Ishikawa (cell line): ENCODE measurements at regions not wholly inside any gene's neighbourhood (a gene's known extent, or its start where the extent isn't known, plus 50 kb on each side); places are given as distances from the start of the nearest gene placed in this dataset.

Experiments
- CEBPB ChIP-seq: IDR thresholded peaks from 2 replicates; pipeline ENCODE4 v1.6.1; 2012
- CREB1 ChIP-seq: IDR thresholded peaks from 2 replicates; pipeline ENCODE4 v1.6.1; 2012; ENCODE audit warnings: low read depth
- EGR1 ChIP-seq: IDR thresholded peaks from 2 replicates; pipeline ENCODE4 v1.6.1; 2012
- EP300 ChIP-seq: IDR thresholded peaks from 2 replicates; pipeline ENCODE4 v1.6.1; 2012; ENCODE audit warnings: borderline replicate concordance
- FOXM1 ChIP-seq: IDR thresholded peaks from 2 replicates; pipeline ENCODE4 v1.6.1; 2012; ENCODE audit warnings: low read depth, borderline replicate concordance
- MAX ChIP-seq: IDR thresholded peaks from 2 replicates; pipeline ENCODE4 v1.6.1; 2012
- NFIC ChIP-seq: IDR thresholded peaks from 2 replicates; pipeline ENCODE4 v1.6.1; 2012
- RAD21 ChIP-seq: IDR thresholded peaks from 2 replicates; pipeline ENCODE4 v1.6.1; 2012; ENCODE audit warnings: low read depth
- REST ChIP-seq: IDR thresholded peaks from 2 replicates; pipeline ENCODE4 v1.6.1; 2012; ENCODE audit warnings: low read depth, mild to moderate bottlenecking
- TAF1 ChIP-seq: IDR thresholded peaks from 2 replicates; pipeline ENCODE4 v1.6.1; 2012; ENCODE audit warnings: low read depth, mild to moderate bottlenecking
- TCF12 ChIP-seq: IDR thresholded peaks from 2 replicates; pipeline ENCODE4 v1.6.1; 2012; ENCODE audit warnings: low read depth
- TEAD4 ChIP-seq: IDR thresholded peaks from 2 replicates; pipeline ENCODE4 v1.6.1; 2012
- USF1 ChIP-seq: IDR thresholded peaks from 2 replicates; pipeline ENCODE4 v1.6.1; 2012
- YY1 ChIP-seq: IDR thresholded peaks from 2 replicates; pipeline ENCODE4 v1.6.1; 2012; ENCODE audit warnings: low read depth
- ZBTB7A ChIP-seq: IDR thresholded peaks from 2 replicates; pipeline ENCODE4 v1.6.1; 2012; ENCODE audit warnings: low read depth

GRCh38 chr13:111399776-111400538 lies 79.5 kb downstream of the TEX29 start:
- TF ChIP-seq TEAD4 (no peak), CREB1 (no peak), RAD21 (no peak), ZBTB7A (no peak), REST (no peak), NFIC (no peak), TCF12 (no peak), YY1 (no peak), CEBPB (no peak), USF1 (no peak), MAX (no peak), TAF1 (no peak), FOXM1 (no peak)

- TF ChIP-seq FOXM1 (no peak), EGR1 (no peak), REST (no peak), CREB1 (no peak), TAF1 (no peak), EP300 (no peak), NFIC (no peak), ZBTB7A (no peak), YY1 (no peak), TEAD4 (no peak), CEBPB (no peak), MAX (no peak), USF1 (no peak), TCF12 (no peak)
Observed at GRCh38 chr13:111401151-111401550, 80.7 kb downstream of the TEX29 start.

GRCh38 chr13:111401755-111402154 lies 81.3 kb downstream of the TEX29 start:
- no peak for TF ChIP-seq CEBPB
- no peak for TF ChIP-seq NFIC
- TF ChIP-seq CREB1: no peak
- TF ChIP-seq TEAD4: no peak
- TF ChIP-seq TAF1: no peak
- TF ChIP-seq REST: no peak
- no peak for TF ChIP-seq FOXM1
- TF ChIP-seq MAX: no peak
- no peak for TF ChIP-seq EP300
- TF ChIP-seq ZBTB7A: no peak
- TF ChIP-seq YY1: no peak
- no peak for TF ChIP-seq EGR1
- no peak for TF ChIP-seq TCF12
- TF ChIP-seq RAD21: no peak
- TF ChIP-seq USF1: no peak

- TF ChIP-seq RAD21 (no peak), USF1 (no peak), FOXM1 (no peak), TCF12 (no peak), TEAD4 (no peak), EGR1 (no peak), YY1 (no peak), EP300 (no peak), ZBTB7A (no peak), CEBPB (no peak)
Observed at GRCh38 chr13:111402441-111402840, 82.0 kb downstream of the TEX29 start.
